GM21786 (cell line): ENCODE measurements at regions not wholly inside any gene's neighbourhood (a gene's known extent, or its start where the extent isn't known, plus 50 kb on each side); places are given as distances from the start of the nearest gene placed in this dataset.

Experiments
- ATAC-seq: cut with Tn5 transposase; IDR thresholded peaks from one replicate; pipeline ENCODE4 v1.9.1; 2021; ENCODE audit not compliant: unreplicated experiment

DNA sequence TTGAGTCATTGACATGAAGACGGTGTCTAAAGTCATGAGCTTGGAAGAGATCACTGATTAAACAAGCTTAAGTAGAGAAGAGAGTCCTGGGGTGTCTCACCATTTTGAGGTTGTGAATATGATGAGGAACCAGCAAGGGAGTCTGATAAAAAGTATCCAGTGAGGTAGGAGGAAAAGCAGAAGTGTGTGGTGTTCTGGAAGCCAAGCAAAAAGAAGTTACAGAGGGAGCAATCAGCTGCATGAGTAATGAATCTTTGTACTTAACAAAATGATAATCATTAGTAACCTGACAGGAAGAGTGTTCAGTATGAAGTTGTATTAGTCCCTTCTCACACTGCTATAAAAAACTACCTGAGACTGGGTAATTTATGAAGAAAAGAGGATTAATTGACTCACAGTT is 131.3 kb downstream of the C11orf87 start:
- ATAC-seq, result no peak

- no peak for ATAC-seq
Measured at GRCh38 chr11:109554951-109555350, 133.0 kb downstream of the C11orf87 start.

- ATAC-seq, result no peak
Measured at GRCh38 chr11:109564241-109564640, 142.3 kb downstream of the C11orf87 start.

DNA sequence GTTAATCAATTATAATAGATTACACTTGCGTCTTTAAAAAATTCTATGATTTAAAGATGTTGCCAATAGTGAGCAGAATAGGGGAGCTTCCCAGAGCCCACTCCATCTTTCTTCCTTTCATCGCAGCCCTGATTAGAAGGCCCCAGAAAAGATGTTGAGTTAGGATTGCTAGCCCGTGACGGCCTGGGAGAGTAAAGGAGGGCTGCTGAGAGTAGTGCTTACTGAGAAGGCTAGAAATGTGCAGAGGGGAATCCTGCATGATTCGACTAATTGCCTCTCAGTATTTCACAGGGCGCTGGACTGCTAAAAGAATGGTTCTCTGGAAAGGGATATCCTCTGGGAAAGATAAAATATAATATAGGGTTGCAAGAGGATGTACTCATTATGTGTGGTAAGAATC is 160.5 kb downstream of the C11orf87 start:
- no peak for ATAC-seq

- ATAC-seq, result no peak
Measured at GRCh38 chr11:109584001-109584972, 162.3 kb downstream of the C11orf87 start.

- ATAC-seq, result no peak
Measured at GRCh38 chr11:109586789-109587188, 164.8 kb downstream of the C11orf87 start.

GRCh38 chr11:109590782-109591181 is 168.8 kb downstream of the C11orf87 start:
- ATAC-seq, result no peak

- ATAC-seq, result no peak
Measured at GRCh38 chr11:109597336-109597735, 175.3 kb downstream of the C11orf87 start.

GRCh38 chr11:109604481-109605400 is 182.8 kb downstream of the C11orf87 start:
- ATAC-seq, result no peak

DNA sequence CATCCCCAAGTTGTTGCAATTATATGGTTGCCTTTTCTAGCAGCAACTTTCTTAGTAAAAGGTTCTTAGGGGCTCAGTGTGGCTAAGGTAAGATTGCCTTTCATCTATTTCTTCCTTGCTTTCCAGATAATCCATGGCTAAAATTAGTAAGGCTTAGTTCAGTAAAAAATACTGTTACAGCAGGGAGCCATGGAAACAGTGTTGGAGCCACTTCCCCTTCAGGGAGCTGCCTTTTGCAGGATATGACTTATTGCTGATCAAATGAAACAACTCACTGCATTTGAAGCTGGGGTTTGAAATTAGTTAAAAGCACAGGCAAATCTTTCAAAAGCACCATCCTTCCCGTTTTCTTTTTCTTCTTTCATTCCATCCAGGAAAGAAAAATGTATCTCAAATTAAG is 184.3 kb downstream of the C11orf87 start:
- ATAC-seq, result no peak

GRCh38 chr11:109609454-109610185 is 187.6 kb downstream of the C11orf87 start:
- ATAC-seq, result no peak

DNA sequence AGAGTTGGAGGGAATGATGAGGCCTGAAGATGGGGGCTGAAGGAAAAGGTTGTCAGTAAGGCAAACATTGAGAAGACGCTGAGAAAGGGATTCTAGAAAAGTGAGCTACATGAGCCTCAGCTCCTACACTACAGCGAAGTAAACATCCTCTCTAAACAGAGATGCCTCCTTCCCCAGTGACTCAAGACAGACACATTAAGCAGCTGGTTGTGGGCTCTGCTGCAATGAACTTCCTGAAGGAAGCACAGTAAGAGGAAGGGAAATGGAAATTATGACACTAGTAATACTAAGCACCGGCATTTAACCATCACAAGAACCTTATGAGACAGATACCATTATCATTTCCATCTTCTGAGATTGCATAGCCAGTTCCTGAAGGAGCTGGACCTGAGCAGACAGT is 190.5 kb downstream of the C11orf87 start:
- no peak for ATAC-seq

DNA sequence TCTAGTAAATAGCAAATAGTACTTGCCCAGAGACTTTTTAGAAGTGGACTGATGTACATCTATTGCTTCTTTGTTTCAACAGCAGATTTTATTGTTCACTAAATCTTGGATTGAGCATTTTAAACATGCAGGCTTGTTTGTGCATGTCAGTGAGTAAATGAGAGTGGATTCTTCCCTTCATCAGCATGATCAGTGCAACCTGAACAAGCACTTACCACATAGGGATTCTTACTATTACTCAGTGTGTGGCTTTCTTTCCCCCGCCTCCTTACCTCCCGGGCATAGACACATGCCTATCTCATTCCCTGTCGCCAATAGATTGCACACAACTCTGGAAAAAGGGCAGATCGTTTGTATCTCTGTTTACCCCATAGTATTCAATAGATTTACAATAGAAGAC is 197.5 kb downstream of the C11orf87 start:
- ATAC-seq, result no peak

- ATAC-seq, result no peak
Measured at GRCh38 chr11:109629734-109630133, 207.7 kb downstream of the C11orf87 start.

GRCh38 chr11:109641549-109641948 is 219.6 kb downstream of the C11orf87 start:
- ATAC-seq, result no peak

- ATAC-seq, result no peak
Measured at GRCh38 chr11:109644152-109644551, 222.2 kb downstream of the C11orf87 start.

DNA sequence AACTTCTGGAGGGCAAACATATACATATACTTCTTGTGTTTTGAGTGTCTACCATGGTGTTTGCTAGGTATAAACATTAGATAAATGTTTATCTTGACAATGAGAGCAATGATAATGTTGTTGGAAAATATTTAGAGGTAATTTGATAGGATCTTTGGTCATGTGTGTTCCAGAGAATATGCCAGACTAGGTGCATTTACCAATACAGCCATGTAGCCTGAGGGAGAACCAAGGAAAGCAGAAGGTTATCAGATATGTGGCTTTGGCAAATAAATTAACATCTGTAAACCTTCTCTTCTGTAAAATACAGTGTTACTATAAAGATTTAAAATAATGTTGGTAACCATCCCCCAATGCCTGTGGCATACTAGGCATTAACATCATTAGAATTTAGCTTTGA is 226.8 kb downstream of the C11orf87 start:
- no peak for ATAC-seq

- no peak for ATAC-seq
Measured at GRCh38 chr11:109654091-109654490, 232.1 kb downstream of the C11orf87 start.

DNA sequence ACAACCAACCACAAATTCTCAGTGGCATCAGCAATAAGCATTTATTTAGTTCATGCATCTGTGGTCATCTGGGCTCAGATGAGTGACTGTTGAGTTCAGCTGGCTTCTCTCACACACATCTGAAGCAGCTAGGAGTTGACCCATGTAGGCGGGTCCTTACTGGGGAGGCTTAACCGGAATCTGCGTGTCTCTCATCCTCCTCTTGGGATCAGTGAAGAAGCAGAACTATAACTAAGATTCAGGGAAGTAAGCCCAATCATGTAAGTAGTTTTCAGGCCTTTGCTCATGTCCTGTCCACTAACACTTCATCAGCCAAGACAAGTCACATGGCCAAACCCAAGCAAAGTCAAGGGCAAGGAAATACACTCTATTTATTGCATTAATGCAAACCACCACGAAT is 236.2 kb downstream of the C11orf87 start:
- ATAC-seq, result no peak

DNA sequence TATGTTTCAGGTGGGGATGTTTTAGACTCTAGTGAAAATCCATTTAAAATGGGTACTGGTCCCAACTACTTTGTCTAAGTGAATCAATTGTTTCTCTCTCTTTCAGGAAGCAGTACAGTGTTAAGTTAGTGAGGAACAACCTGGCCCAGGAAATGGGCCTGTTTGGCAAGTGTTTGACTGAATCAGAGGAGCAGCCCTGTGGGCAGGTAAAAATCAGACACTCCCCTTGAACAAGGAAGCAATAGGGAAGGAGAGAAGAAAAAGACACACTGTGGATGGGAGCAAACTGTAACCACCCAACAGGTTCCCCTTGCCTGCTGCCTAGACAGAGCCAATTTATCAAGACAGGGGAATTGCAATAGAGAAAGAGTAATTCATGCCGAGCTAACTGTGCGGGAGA is 245.7 kb downstream of the C11orf87 start:
- ATAC-seq, result no peak
